Thyroid gland (tissue), 4 donors: ENCODE measurements at regions not wholly inside any gene's neighbourhood (a gene's known extent, or its start where the extent isn't known, plus 50 kb on each side); places are given as distances from the start of the nearest gene placed in this dataset.

Experiments used
- DNase-seq, 2 donors: peaks; one replicate each; pipeline ENCODE4 v3.0.0-alpha.2; 2019
- H3K27ac ChIP-seq, 3 donors: fragments of 200-600 bp; sonication (generic); 1 replicate in 2 of 3; 2 replicates in 1 of 3; pipeline ENCODE4 v1.5.1; 2016 to 2019; ENCODE audit warnings: mild to moderate bottlenecking in 1 of 3, moderate library complexity in 1 of 3
- H3K27me3 ChIP-seq: fragments of 200-600 bp; sonication (generic); one replicate; pipeline ENCODE4 v1.5.1; 2019
- H3K36me3 ChIP-seq, 2 donors: fragments of 200-600 bp; sonication (generic); one replicate each; pipeline ENCODE4 v1.5.1; 2016 to 2019
- H3K4me1 ChIP-seq, 2 donors: fragments of 200-600 bp; sonication (generic); one replicate each; pipeline ENCODE4 v1.5.1; 2017 to 2019
- H3K4me3 ChIP-seq, 3 donors: fragments of 200-600 bp; sonication (generic); replicated peaks in 1 of 3; 1 replicate in 2 of 3; 2 replicates in 1 of 3; pipeline ENCODE4 v1.5.1; 2016; ENCODE audit warnings: mild to moderate bottlenecking in 1 of 3
- H3K9me3 ChIP-seq: fragments of 200-600 bp; sonication (generic); one replicate; pipeline ENCODE4 v1.5.1; 2017
- POLR2A ChIP-seq, 2 donors: fragments of 450-650 bp; IDR thresholded peaks; one replicate each; pipeline ENCODE4 v1.6.1; 2017; ENCODE audit warnings: antibody characterized with exemption in 2 of 2, mild to moderate bottlenecking in 2 of 2, moderate library complexity in 1 of 2
- WGBS, 2 donors: methylation state at CpG; one replicate each; pipeline ENCODE4 v1.1.5; 2017; 5-methylcytosine and 5-hydroxymethylcytosine counted together
- intact Hi-C: fragments of 100-400 bp; cut with DNase I; formaldehyde crosslinking; loops from one replicate; pipeline ENCODE4 v1.15.1; 2023
- TF ChIP-seq, protein P1 (sequence below), 6 experiments: fragments of 200-600 bp in 3 of 6; fragments of 450-650 bp in 3 of 6; sonication (generic) in 3 of 6; IDR thresholded peaks; one replicate each; pipeline ENCODE4 v1.5.1; 2016 to 2019; ENCODE audit warnings: antibody characterized with exemption in 6 of 6, mild to moderate bottlenecking in 2 of 6, inconsistent platforms in 1 of 6, moderate library complexity in 1 of 6

DNA sequence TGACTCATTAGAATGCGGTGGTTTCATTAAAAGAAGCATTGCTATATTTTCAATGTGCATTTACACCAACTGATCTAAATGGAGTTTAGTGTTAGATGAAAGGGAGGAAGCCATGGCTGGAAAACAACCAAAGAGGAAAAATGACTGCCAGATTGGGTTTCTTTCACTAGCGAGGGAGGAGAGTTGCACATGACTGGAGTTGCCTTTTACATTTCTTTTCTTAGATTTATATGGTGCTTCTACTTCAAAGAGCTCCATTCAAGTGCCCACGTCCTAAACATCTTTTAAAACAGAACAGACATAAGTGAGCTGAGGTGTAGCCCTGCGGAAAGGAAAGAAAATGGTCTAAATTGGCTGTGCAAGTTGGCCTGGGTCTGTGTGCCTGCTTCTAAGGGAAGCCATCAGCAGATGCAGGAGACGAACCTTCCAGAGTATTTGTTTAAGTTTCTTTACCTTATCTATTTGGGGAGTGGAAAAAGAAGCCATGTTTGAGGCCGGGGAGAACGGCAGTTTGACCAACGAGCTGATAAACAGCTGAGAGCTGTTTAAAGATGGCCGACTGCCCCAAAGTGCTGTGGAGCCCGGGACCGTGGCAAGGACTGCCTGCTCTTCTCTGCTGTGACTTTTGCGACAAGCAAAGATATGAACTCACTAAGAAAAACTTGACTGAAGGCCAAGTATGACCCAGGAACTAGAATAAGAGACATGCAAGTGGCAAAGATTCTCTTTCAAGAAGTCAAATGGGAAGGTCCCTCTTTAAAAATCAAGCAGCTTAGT lies 327.0 kb downstream of the ZNF516 start:
- Histone ChIP-seq H3K4me3 (no peak overlapping the region), H3K36me3 (no peaks in the 10 kb centered on the region), H3K27me3 (no peaks in the 10 kb centered on the region), H3K4me1 (no peaks in the 10 kb centered on the region), H3K27ac (no peak overlapping the region), H3K9me3 (no peaks in the 10 kb centered on the region)
- DNase-seq = peak; percentile 7 to 10
- TF ChIP-seq POLR2A (IDR thresholded peaks at IDR 0.05) = no peak
- TF ChIP-seq, protein P1, sequence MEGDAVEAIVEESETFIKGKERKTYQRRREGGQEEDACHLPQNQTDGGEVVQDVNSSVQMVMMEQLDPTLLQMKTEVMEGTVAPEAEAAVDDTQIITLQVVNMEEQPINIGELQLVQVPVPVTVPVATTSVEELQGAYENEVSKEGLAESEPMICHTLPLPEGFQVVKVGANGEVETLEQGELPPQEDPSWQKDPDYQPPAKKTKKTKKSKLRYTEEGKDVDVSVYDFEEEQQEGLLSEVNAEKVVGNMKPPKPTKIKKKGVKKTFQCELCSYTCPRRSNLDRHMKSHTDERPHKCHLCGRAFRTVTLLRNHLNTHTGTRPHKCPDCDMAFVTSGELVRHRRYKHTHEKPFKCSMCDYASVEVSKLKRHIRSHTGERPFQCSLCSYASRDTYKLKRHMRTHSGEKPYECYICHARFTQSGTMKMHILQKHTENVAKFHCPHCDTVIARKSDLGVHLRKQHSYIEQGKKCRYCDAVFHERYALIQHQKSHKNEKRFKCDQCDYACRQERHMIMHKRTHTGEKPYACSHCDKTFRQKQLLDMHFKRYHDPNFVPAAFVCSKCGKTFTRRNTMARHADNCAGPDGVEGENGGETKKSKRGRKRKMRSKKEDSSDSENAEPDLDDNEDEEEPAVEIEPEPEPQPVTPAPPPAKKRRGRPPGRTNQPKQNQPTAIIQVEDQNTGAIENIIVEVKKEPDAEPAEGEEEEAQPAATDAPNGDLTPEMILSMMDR (IDR thresholded peaks at IDR 0.05) = no peak
- intact Hi-C loops = no loop called here
- WGBS, 2 donors = 31 to 38% methylated on average over 12 of the region's 12 CpGs

DNA sequence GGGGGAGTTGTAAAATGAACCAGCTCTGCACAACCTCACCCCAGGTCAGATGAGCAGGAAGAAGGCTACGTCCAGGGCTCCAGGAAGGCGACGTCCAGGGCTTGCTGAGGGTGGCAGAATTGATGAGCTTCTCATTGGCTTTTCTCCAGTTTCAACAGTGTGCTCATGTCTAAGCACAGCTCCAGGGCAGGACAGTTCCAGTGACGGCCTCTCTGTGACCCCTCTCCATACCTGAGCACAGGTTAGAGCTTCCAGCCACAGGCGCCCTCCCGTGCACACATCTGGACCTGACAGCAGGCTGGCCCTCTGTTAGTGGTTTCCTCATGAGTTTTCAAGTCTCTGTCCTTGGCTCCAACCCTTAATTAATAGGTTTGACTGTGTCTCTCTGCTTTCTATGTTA lies 327.6 kb downstream of the ZNF516 start:
- Histone ChIP-seq H3K27ac (no peak overlapping the region), H3K9me3 (no peaks in the 10 kb centered on the region), H3K4me1 (no peaks in the 10 kb centered on the region), H3K4me3 (no peak overlapping the region), H3K36me3 (no peaks in the 10 kb centered on the region), H3K27me3 (no peaks in the 10 kb centered on the region)
- no peak for TF ChIP-seq POLR2A (IDR thresholded peaks at IDR 0.05)
- TF ChIP-seq, protein P1 (IDR thresholded peaks at IDR 0.05) = no peak
- intact Hi-C loops = no loop called here
- WGBS, 2 donors = 67 to 71% methylated on average over 6 of the region's 6 CpGs
- DNase-seq = no peak

DNA sequence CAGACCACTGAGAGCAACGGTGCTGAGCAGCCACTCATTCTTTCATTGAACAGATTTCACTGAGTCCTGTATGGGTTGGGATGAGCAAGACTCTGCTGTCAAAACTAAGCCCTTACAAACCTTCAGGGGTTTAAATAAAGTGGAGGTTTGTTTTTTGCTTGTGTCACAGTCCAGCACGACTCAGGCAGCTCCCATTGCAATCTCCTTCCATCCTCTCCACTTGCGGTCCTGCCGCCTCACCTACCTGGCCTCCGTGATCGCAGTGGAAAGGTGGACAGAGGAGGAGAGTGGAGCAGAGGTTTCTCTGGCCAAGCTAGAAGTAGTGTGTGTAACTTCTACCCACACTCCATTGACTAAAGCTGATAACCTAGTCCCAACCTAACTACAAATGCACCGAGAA lies 332.2 kb downstream of the ZNF516 start:
- no peak for TF ChIP-seq POLR2A (IDR thresholded peaks at IDR 0.05)
- TF ChIP-seq, protein P1 (IDR thresholded peaks at IDR 0.05) = no peak
- no peaks in the 10 kb centered on the region for H3K9me3 ChIP-seq
- 81 to 90% methylated on average over 7 of the region's 7 CpGs for WGBS, 2 donors
- H3K4me3 ChIP-seq = no peak overlapping the region
- intact Hi-C loops = no loop called here
- H3K27ac ChIP-seq = no peak overlapping the region
- no peaks in the 10 kb centered on the region for H3K27me3 ChIP-seq
- no peak for DNase-seq
- no peaks in the 10 kb centered on the region for H3K36me3 ChIP-seq
- H3K4me1 ChIP-seq = no peaks in the 10 kb centered on the region

DNA sequence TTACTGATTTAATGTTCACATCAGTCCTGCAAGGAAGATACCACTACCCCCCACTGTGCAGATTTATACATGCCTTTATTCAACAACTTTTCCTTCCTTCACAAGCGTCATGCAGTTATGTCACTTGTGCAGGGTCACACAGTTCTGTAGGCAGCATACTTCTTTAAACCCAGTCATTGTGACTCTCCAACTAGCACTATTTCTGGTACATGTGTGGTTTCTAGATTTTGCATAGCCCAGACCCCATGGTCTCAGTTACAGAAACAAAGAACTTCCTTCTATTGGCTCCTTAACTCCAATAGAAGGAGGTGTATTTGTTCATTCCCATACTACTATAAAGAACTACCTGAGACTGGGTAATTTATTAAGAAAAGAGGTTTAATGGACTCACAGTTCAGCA lies 333.1 kb downstream of the ZNF516 start:
- Histone ChIP-seq H3K27ac (no peak overlapping the region), H3K9me3 (no peaks in the 10 kb centered on the region), H3K4me3 (no peak overlapping the region), H3K4me1 (no peaks in the 10 kb centered on the region), H3K27me3 (no peaks in the 10 kb centered on the region), H3K36me3 (no peaks in the 10 kb centered on the region)
- TF ChIP-seq, protein P1 (IDR thresholded peaks at IDR 0.05) = no peak
- no peak for TF ChIP-seq POLR2A (IDR thresholded peaks at IDR 0.05)
- WGBS, 2 donors = 100% methylated on average over 1 of the region's 1 CpG
- intact Hi-C loops = no loop called here
- DNase-seq = no peak

DNA sequence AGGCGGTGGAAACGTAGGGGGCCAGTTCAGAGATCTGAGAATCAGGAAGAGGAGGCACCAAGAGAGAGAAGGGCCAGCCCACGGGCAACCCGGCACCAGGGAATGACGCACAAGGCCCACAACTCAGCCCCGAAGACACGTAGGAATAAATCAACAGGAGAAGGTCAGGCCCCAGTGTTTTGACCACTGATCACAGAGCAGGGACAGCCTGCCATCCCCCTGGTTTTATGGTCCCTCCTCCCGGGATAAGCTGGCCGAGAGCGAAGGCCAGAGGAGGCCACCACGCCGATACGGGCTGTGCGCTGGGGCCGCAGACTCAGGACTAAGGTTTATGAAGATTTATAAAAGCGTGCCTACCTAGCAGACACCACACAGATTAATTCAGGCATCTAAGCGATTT lies 341.4 kb downstream of the ZNF516 start:
- 93 to 94% methylated on average over 17 of the region's 17 CpGs for WGBS, 2 donors
- DNase-seq = no peak
- intact Hi-C loops = no loop called here
- Histone ChIP-seq H3K4me1 (no peaks in the 10 kb centered on the region), H3K4me3 (no peak overlapping the region), H3K27ac (no peak overlapping the region), H3K36me3 (no peaks in the 10 kb centered on the region), H3K9me3 (no peaks in the 10 kb centered on the region), H3K27me3 (no peaks in the 10 kb centered on the region)
- no peak for TF ChIP-seq POLR2A (IDR thresholded peaks at IDR 0.05)
- TF ChIP-seq, protein P1 (IDR thresholded peaks at IDR 0.05) = no peak
